GM18861 (cell line): ENCODE measurements at regions not wholly inside any gene's neighbourhood (a gene's known extent, or its start where the extent isn't known, plus 50 kb on each side); places are given as distances from the start of the nearest gene placed in this dataset.

ENCODE experiments used
- ATAC-seq: cut with Tn5 transposase; IDR thresholded peaks from one replicate; pipeline ENCODE4 v1.9.1; 2021; ENCODE audit not compliant: unreplicated experiment

DNA sequence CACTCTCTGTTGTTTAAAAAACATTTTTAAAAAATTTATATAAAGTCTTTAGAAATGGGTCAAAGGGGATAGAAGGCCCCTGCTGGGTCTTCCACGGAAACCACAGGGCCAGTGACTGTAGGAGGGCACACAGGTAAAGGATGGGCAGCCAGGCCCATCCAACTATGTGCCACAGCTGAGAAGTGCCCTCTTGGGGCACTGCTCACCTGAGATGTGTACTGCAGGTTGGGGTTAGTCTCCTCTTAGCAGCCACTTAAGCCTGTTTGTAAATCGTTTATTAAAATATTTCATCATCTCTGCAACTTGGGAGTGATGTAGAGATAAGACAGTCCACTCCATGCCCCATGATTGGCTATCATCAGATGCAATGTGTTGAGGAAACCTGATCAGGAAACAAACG is 222.4 kb downstream of the DIRAS2 start:
- ATAC-seq, result no peak

DNA sequence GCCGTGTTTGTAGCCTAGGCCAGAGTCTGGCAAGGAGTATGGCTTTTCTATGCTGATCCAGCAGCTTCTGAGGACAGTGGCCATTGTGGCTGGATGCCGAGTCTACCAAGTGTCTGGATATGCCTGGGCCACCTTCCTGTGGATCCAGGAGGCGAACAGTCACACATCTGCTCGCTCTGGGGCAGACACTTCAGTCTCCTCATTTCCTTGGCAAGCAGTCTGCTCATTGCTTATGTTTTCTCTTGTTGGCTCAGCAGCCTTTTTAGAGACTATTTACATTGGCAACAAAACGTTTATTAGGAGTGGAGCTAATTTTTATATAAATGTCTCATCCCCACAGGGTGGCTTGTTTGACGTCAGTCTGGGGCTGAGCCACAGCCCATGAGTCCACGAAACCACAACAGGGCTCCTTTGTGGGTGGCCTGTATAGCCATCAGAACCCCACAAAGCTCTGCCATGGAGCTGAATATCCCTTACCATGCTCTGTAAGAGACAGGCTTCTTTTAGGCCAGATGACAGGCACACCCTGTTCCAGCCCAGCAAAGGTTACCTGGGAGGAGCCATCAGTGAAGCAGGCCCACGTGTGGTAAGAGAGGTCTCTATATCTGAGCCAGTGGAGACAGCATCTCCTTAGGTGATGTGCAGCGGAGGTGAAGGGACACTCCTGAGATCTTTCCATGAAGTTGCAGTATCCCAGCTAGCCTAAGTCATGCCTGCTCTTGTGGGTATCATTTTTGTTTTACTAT is 221.7 kb downstream of the DIRAS2 start:
- no peak for ATAC-seq

DNA sequence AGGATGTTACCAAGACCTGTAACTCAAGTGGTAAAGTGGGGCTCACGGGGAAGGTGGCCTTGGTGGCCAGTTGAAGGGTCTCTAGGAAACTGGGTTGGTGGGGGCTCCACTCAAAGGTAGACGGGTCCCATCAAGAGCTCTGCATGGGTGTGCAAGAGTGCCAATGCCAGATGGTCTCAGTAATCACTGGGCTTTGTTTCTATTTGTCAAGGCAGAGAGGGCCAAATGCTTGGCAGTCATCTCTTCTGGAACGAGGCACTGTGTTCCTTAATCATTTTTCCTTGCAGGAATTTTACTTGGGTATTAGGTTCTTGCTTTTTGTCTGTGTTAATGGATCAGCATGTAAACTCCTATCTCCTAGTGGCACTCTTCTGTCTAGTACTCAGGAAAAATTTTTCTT is 220.8 kb downstream of the DIRAS2 start:
- ATAC-seq, result no peak

DNA sequence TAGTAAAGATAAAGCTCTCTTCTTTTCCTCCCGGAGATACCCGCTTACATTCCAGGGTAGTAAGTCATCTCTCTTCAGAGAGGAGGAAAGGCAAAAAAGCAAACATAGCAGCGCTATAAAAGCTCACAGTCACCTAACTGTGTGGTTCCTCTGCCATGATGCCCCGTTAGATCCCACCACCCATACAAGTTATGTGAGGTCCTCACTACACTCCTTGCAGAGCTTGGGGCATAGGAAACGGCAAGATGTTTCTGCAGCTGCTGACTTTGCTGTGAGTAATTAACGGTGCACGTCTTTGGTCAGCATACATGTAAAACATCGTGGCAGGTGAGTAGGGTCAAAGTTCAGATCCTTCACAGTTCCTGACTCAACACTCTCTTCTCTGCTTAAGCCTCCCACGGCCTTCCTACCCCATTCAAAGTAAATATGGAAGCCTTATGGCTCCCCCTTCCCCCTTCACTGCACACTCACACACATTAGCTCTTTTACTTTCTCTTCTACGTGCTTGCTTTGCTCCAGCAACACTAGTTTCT is 218.9 kb downstream of the DIRAS2 start:
- no peak for ATAC-seq

DNA sequence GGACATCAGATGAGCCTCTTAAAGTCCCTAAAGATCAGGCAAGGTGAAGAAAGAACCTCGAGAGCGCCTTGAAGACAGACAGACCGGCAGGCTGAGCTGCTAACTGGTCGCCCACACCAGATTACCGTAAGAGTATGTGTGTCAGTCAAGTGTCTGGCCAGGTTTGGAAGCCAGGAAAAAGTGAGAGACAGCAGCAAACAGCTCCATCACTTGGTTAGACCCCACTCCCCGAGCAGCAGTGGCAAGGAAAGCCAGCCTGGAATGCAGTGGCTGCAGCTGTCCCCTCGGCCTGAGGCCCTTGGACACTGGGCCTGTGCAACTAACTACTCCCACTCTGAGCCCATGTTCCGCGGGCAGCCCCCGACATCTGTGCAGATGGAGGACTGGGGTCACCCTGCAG is 214.1 kb downstream of the DIRAS2 start:
- no peak for ATAC-seq

DNA sequence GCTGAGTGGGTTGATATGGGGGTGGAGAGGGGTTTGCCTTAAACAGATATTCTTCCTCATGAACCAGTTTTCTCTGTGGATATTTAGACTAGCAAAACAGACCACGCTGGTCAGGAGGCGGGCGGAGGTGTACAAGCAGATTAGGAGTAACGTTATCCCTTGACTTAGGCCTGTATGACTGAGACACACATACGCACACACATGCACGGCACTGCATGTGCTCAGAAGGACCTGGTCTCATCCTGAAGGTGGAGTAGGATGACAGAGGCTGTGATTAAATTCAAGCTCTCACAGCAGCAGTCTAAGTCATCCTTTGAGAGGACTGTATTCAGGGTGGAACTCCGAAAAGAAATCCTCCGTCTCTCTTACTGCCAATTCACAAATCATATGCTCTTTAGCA is 209.7 kb downstream of the DIRAS2 start:
- no peak for ATAC-seq

DNA sequence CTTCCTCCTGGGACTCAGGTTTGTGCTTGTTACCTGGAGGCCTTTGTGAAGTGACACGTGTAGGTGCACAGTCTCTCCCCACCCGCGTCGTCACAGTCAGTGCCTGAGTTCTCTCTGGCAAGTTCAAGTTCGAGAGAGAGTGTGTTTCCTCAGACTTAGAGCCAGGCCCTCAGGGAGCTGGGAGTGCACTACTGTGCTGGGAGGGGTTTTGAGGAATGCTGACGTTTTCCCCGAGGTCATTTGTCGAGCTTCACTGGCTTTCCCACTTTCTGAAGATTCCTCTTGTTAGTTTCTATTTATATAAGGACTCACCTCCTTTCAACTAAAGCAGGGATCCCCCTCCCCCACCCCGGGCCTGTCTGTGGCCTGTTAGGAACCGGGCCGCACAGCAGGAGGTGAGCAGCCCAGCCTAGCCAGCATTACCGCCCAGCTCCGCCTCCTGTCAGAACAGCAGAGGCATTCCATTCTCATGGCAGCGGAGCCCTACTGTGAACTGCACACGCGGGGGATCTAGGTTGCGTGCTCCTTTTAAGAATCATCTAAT is 209.2 kb downstream of the DIRAS2 start:
- no peak for ATAC-seq

DNA sequence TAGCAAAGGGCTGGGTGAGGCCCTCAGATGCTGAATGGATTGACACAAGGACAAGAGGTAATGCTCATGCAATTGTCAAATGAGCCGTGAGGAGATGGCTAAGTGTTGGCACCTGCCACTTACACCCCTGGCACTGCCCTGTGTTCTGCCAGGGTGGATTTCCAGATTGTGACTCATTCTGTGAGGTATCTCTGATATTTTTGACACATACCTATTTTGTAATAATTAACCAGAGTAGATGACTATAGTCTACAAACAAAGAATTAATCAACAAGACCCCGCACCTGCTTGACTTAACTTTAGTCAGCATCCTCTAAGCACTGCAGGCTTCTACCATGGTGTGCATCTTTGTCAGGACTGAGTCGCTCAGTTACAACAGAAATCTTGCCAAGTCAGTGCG is 200.8 kb downstream of the DIRAS2 start:
- ATAC-seq, result no peak

DNA sequence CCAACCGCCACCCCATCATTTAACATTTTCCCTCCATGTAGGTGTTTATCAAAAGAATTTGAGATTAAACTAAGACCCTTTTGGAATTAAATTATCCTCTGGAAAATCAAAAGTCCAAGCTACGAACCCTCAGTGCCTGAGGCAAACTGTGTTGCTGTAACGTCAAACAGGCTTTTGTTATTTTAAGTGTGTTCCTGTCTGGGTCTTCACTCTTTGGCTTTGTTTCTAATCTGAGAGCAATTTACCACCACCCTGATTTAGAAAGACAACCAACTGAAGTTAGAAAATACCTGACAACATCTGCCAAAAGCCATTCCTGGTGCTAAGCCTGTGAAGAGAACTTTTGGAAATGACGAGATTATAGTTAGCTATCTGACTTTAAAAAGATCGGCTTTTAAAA is 199.9 kb downstream of the DIRAS2 start:
- ATAC-seq, result no peak

DNA sequence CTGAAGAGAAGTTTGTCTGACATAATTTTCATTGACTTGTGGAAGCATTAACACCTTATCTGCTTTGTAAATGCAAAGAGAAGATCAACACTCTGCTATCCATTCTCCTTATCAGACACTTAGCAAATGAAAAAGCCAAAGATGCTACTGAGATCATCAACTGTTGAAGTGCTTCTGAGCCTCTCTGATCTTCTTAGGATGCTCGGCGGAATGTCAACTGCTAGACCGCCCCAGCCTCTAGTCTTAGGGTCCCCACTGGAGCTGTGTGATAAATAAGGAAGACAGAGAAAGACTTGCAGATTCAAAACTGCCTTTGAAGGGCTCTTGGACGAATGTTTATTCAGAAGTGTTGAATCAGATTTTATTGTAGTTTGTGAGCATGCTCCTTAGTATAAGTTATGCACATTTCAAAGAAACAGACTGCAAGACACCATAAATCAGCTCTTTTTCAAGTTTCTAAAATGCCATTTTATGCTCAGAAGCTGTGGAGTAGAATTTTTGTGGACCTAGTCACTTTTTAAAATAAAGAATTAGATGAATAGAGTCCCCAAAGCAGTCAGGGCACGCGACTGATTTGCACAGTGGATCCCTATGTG is 197.9 kb downstream of the DIRAS2 start:
- no peak for ATAC-seq

DNA sequence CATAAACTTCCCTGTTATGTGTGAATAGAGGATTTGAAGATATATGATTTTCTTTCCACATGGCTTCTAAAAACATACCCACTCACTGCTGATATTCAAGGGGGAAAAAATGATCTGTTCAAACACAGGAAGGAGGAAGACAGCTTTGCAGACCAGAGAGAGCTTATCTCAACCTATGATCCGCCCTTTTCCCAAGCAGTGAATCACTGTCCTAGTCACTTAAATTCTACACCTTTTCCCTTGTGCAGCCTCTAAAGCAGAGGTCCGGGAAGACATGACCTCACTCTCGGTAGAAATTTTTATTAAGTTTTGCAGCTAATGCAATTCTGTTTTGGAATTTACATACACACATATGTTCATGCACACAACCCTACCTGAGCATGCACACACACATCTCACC is 197.2 kb downstream of the DIRAS2 start:
- ATAC-seq, result no peak

DNA sequence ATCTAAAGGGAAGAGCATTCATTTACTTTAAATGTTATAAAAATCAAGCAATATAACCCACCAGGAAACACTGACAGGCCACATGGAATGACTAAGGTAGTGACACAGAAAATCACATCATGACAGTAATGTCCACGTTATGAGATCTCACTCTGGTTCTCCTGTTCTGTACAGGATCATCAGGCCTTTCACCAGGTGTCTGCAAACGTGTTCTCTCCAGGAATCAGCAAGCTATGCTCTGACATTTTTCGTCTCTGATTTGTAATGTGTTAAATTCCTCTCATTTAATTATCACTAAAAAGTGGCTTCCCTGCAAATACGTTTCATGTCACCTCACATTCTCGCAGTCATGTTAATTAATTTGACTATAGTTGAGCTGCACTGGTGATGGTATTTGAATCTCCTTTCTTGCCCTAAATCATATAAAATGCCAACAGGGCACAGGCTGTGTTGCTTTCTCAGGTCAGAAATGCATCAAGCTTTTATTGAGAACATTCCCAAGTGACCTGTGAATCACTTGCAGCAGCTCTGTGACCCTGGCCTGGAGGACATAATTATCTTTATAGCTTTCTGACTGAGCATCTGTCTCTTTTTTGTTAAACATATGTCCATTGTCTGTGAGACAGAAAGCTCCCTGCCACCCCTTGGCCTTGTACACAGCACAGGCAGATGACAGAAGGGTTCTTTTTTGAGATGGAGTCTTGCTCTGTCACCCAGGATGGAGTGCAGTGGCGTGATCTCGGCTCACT is 196.2 kb downstream of the DIRAS2 start:
- ATAC-seq, result no peak

DNA sequence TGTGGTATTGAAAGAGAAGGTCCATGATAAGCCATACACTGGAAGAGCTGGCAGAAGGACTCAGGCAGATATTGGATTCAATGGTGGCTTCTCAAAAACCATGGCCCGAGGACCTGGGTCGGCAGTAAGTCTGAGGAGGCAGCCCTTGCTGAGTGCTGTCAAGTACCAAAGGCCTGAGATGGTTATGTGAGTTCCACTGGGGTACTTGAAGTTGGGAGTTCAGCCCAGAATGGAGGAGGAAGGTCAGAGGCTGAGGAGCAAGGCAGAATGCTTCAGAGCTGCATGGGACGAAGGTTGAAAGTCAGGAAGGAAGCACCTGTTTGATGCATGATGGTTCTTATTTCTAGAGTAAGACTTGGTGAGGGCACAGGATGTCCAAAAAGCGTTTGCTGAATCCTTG is 194.9 kb downstream of the DIRAS2 start:
- ATAC-seq, result no peak

DNA sequence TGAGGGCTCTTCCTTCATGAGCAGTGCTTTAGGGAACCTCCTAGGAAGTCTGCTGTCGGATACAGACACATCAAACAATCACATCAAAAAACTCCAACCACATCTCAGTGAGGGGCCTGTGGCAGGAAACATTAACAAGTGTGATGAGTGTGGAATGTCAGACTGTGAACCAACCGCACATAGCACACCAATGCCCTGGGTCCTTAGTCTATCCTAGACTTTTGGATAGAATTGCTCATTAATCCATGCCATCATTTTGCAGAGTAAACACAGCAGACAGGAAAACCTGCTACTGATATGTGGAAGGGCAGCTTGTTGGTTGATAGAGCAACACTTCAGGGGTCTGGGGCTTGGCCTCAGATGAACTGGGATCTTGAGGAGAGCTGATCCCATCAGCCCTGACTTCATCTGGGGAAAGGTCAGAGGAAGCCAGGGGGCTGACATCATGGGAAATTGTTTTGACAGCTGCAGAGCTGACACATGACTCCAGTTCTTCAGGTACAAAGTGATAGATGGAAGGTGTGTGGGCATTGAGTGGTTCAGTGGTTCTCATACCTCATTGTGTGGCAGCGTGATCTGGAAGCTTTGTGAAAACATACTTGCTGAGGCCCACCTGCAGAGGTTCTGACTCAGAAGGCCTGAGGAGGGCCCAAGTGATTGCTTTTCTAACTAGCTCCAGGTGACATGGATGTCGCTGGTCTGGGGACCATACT is 193.3 kb downstream of the DIRAS2 start:
- no peak for ATAC-seq

DNA sequence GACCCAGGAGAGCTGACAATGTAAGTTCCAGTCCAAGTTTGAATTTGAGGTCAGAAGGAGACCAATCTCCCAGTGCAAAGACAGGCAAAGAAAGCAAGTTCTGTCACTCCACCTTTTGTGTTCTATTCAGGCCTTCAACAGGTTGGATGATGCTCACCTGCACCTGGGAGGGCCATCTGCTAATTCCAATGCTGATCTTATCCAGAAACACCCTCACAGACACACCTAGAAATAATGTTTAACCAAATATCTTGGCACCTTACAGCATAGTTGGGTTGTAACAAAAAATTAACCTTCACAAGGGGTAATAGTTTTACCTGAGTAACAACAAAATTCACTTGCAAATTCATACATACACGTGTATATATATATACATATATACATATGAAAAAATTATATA is 190.8 kb downstream of the DIRAS2 start:
- ATAC-seq, result no peak

DNA sequence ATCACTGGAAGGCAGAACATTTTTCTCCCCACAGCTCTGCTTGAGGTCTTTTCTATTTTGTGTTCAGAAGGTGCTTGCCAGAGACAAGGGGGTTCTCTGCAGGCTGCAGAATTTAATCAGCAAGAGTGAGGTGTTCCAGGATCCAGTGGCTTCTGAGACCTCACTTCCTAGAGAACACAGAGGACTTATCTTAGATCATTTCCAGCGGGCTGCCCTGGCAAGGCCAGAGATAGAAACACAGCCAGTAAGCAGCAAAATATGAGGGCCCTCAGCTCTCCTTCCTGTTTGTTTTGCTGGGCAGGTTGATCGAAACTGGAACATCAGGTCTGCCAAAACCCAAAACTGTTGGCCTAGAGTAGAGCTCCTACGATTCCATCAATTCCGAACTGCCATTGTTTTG is 187.3 kb downstream of the DIRAS2 start:
- ATAC-seq, result no peak

DNA sequence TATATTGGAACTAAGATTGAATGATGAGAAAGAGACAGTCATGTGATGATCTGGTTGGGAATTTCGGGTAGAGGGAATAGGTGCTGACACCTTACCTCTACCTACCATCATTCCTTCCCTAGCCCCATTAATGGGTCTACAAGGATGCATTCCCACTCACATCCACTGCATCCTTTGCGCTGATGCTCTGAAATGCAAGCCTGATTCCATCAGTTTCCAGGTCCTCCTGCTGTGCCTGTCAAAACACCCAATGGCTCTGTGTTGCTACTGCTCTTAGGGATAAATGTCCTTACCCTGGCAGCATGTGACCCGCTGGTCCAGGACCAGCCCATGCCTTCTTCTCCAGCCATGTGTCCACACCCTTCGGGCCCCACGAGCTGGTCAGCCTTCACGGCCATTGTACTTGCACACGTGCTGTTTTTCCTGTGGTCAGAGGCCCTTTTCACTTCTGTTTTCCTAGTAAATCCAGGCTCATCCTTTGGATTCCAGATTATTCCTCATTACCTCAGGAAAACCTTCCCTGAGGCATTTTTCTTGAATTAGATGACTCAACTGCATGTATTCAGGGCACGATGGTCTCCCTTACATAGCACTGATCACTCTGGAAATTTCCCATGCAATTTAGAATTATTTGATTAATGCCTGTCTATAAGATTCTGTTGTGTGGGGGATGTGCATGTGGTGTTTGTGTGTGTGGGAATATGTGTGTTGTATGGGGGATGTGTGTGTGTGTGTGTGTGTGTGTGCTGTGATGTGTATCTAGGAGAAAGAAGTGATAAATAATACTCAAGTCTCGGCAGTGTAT is 185.0 kb downstream of the DIRAS2 start:
- ATAC-seq, result no peak

DNA sequence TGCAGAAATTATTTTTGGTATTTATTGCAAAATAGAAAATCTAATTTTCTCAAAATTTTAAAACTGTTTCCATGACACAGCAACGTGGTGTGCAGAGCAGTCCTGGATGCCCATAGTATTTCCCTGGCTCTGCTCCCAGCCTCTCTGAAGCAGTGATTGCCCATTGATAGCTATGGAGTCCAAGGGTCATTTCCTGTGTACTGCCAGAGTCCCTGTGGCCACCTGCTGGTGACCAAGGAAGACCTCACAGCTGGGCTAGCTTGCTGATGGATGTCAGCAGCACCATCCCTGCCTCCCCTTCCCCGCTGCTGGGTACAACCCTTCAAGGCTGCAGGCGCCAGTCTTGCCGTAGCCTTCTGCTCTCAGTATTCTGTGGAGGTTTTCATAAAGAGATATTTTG is 184.1 kb downstream of the DIRAS2 start:
- no peak for ATAC-seq

DNA sequence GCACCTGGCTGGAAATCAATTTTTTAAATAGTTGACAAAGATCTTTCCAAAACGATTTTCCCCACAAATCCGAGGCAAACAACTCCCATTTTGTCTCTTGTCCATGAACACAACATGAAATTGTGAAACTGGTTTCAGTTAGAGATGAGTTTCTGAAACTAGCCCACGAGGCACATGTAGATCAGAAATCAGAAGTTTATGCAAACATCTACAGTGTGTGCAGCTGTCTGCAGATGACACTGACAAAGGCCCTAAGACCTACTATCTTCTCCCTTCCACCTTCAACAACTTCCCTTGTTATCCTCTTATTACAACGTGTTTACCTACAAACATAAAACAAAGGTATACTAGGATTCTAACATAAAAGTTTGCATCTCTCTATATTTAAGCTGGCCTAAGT is 183.3 kb downstream of the DIRAS2 start:
- ATAC-seq, result peak; percentile 67

DNA sequence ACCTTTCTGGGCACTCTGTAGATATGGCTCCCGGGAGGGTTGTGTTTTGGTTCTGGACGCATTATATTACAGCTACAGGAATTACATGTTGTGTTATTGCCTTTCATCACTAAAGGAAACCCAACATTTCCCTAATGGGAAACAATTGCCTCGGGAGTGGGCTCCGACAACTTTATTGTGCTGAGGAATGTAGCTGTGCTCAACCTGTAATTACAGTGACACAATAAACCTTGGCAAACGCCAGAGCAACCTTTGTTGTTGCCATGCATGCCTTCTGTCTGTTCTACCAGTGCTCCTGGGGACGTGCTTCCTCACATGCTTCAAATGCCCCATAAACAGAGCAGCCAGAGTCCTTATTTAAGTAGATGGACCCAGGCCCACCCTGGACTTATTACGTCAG is 182.4 kb downstream of the DIRAS2 start:
- ATAC-seq, result no peak
